A673 (cell line): ENCODE measurements at regions not wholly inside any gene's neighbourhood (a gene's known extent, or its start where the extent isn't known, plus 50 kb on each side); places are given as distances from the start of the nearest gene placed in this dataset.

ENCODE experiments used
- BruUV-seq: library from RNA; stranded (reverse); fragments of 400-500 nt; replicated peaks from 2 replicates; lab custom pipeline; 2021; lab: Mats Ljungman, UMichigan
- CTCF ChIA-PET: fragments of 300-600 bp; sonication (Branson Sonifier 250); formaldehyde crosslinking; loops from one replicate; lab custom pipeline; 2022; ENCODE audit warnings: antibody characterized with exemption; lab: Charles Lee
- POLR2A ChIA-PET: fragments of 300-600 bp; sonication (Branson Sonifier 250); formaldehyde crosslinking; loops from one replicate; lab custom pipeline; 2022; ENCODE audit warnings: antibody characterized with exemption; ENCODE audit not compliant: low non-redundant PET; lab: Charles Lee
- DNase-seq: peaks from one replicate; pipeline ENCODE4 v3.0.0-alpha.2; 2015; ENCODE audit warnings: low spot score
- H3K27ac ChIP-seq: fragments of 200-600 bp; sonication (generic); 2 replicates; pipeline ENCODE4 v1.5.1; 2016; ENCODE audit warnings: mixed run types, low read depth, mild to moderate bottlenecking, mixed read lengths, antibody characterized with exemption, low read length; ENCODE audit not compliant: poor library complexity, severe bottlenecking
- H3K27me3 ChIP-seq: fragments of 200-600 bp; sonication (generic); replicated peaks from 2 replicates; pipeline ENCODE4 v1.6.1; 2017; ENCODE audit warnings: mixed run types, low read depth, mild to moderate bottlenecking, mixed read lengths, antibody characterized with exemption, low read length; ENCODE audit not compliant: insufficient read depth, poor library complexity
- H3K36me3 ChIP-seq: fragments of 200-600 bp; sonication (generic); 2 replicates; pipeline ENCODE4 v1.6.1; 2016; ENCODE audit warnings: mixed run types, mild to moderate bottlenecking, mixed read lengths, antibody characterized with exemption, low read length; ENCODE audit not compliant: insufficient read depth, poor library complexity, severe bottlenecking
- H3K4me1 ChIP-seq: fragments of 200-600 bp; sonication (generic); 2 replicates; pipeline ENCODE4 v1.6.1; 2017; ENCODE audit warnings: mixed run types, mild to moderate bottlenecking, mixed read lengths, antibody characterized with exemption, low read length; ENCODE audit not compliant: insufficient read depth, poor library complexity, severe bottlenecking
- H3K4me3 ChIP-seq: fragments of 200-600 bp; sonication (generic); 2 replicates; pipeline ENCODE4 v1.5.1; 2016; ENCODE audit warnings: low read depth, mixed run types, mild to moderate bottlenecking, mixed read lengths, low read length; ENCODE audit not compliant: poor library complexity, severe bottlenecking
- H3K9me3 ChIP-seq: fragments of 200-600 bp; sonication (generic); 2 replicates; pipeline ENCODE4 v1.6.1; 2016; ENCODE audit warnings: mixed run types, low read depth, mild to moderate bottlenecking, mixed read lengths, antibody characterized with exemption, low read length; ENCODE audit not compliant: poor library complexity, severe bottlenecking
- CTCF ChIP-seq: fragments of 300-800, 200-600 bp; sonication (generic); conservative IDR thresholded peaks from 2 replicates; pipeline ENCODE4 v1.5.1; 2017; ENCODE audit warnings: low read depth, mild to moderate bottlenecking, antibody characterized with exemption, low read length, moderate library complexity, mixed read lengths
- EZH2 ChIP-seq: fragments of 200-600 bp; sonication (generic); IDR thresholded peaks from 2 replicates; pipeline ENCODE4 v1.6.1; 2017; ENCODE audit warnings: borderline replicate concordance, low read depth, mild to moderate bottlenecking, mixed read lengths, antibody characterized with exemption, low read length; ENCODE audit not compliant: poor library complexity, severe bottlenecking
- intact Hi-C: fragments of 100-400 bp; cut with micrococcal nuclease; formaldehyde crosslinking; loops from one replicate; pipeline ENCODE4 v1.10.0; 2022; ENCODE audit not compliant: unreplicated experiment

GRCh38 chr3:31181661-31182060 is 287.2 kb upstream of the GADL1 start:
- Histone ChIP-seq H3K36me3 (no peaks in the 10 kb centered on the region), H3K4me3 (no peak overlapping the region), H3K27me3 (no peaks in the 10 kb centered on the region), H3K9me3 (no peaks in the 10 kb centered on the region), H3K4me1 (no peaks in the 10 kb centered on the region), H3K27ac (no peak overlapping the region)
- ChIA-PET CTCF (interaction anchor here (0.7 kb wide), 1 partner anchor 337 kb away, joined by 3 read pairs; no protein-coding TSS in a partner anchor), POLR2A (no interaction called here)
- DNase-seq = no peak
- no peak for TF ChIP-seq EZH2
- TF ChIP-seq CTCF = no peak
- no TSS peak for BruUV-seq
- intact Hi-C loops = no loop called here

- CTCF ChIA-PET = no interaction called here
- no peaks in the 10 kb centered on the region for H3K4me1 ChIP-seq
- H3K9me3 ChIP-seq = no peaks in the 10 kb centered on the region
- POLR2A ChIA-PET = no interaction called here
- no peak for DNase-seq
- intact Hi-C loops = no loop called here
- no TSS peak for BruUV-seq
- H3K27ac ChIP-seq = no peak overlapping the region
- no peaks in the 10 kb centered on the region for H3K36me3 ChIP-seq
- no peak overlapping the region for H3K4me3 ChIP-seq
- TF ChIP-seq EZH2 = no peak
- TF ChIP-seq CTCF = no peak
- H3K27me3 ChIP-seq = no peaks in the 10 kb centered on the region
Measured at GRCh38 chr3:31182661-31183060, 288.2 kb upstream of the GADL1 start.

- intact Hi-C loops = no loop called here
- Histone ChIP-seq H3K36me3 (no peaks in the 10 kb centered on the region), H3K27me3 (no peaks in the 10 kb centered on the region), H3K9me3 (no peaks in the 10 kb centered on the region), H3K4me3 (no peak overlapping the region), H3K4me1 (no peaks in the 10 kb centered on the region), H3K27ac (no peak overlapping the region)
- no TSS peak for BruUV-seq
- ChIA-PET CTCF (no interaction called here), POLR2A (no interaction called here)
- no peak for TF ChIP-seq EZH2
- no peak for TF ChIP-seq CTCF
- DNase-seq = no peak
Measured at GRCh38 chr3:31184261-31185061, 290.0 kb upstream of the GADL1 start.
